HepG2 (cell line): ENCODE measurements at regions not wholly inside any gene's neighbourhood (a gene's known extent, or its start where the extent isn't known, plus 50 kb on each side); places are given as distances from the start of the nearest gene placed in this dataset.

ENCODE experiments used
- CBX2 ChIP-seq, 2 experiments: fragments of 200-600 bp in 1 of 2; sonication (generic); formaldehyde crosslinking in 1 of 2; IDR thresholded peaks; 2 replicates each; pipeline versions ENCODE4 v1.7.0 to v1.8.1; 2018 to 2022; ENCODE audit warnings: low read depth in 2 of 2, low read length in 1 of 2, mild to moderate bottlenecking in 1 of 2, missing genetic modification reagents in 1 of 2
- HBP1 ChIP-seq: IDR thresholded peaks from 2 replicates; pipeline ENCODE4 v1.6.1; 2016; ENCODE audit warnings: low read depth, control low read depth
- IRF2 ChIP-seq: IDR thresholded peaks from 2 replicates; pipeline ENCODE4 v1.6.1; 2018; ENCODE audit warnings: missing genetic modification reagents, missing compliant biosample characterization
- LRRFIP1 ChIP-seq: sonication (generic); formaldehyde crosslinking; conservative IDR thresholded peaks from 2 replicates; pipeline ENCODE4 v1.4.0; 2020; ENCODE audit warnings: missing genetic modification reagents
- NONO ChIP-seq, 2 experiments: fragments of 450-650 bp in 1 of 2; sonication (generic) in 1 of 2; formaldehyde crosslinking in 1 of 2; IDR thresholded peaks in 1 of 2; conservative IDR thresholded peaks in 1 of 2; 2 replicates each; pipeline versions ENCODE4 v1.6.1 to v1.8.0; 2017 to 2022; ENCODE audit warnings: mild to moderate bottlenecking in 1 of 2, missing genetic modification reagents in 1 of 2, moderate library complexity in 1 of 2
- POGZ ChIP-seq: sonication (generic); formaldehyde crosslinking; IDR thresholded peaks from 2 replicates; pipeline ENCODE4 v1.4.0; 2020; ENCODE audit warnings: mild to moderate bottlenecking, missing genetic modification reagents
- RAD21 ChIP-seq: fragments of 450-650 bp; formaldehyde crosslinking; IDR thresholded peaks from 2 replicates; pipeline ENCODE4 v1.5.0; 2020; ENCODE audit warnings: mild to moderate bottlenecking
- RELA ChIP-seq: sonication (generic); formaldehyde crosslinking; IDR thresholded peaks from 2 replicates; pipeline ENCODE4 v1.4.0; 2020; ENCODE audit warnings: missing genetic modification reagents
- SMARCC2 ChIP-seq: fragments of 450-650 bp; IDR thresholded peaks from 2 replicates; pipeline ENCODE4 v1.6.1; 2017; ENCODE audit warnings: antibody characterized with exemption, mild to moderate bottlenecking
- ZBTB44 ChIP-seq: sonication (generic); formaldehyde crosslinking; IDR thresholded peaks from 2 replicates; pipeline ENCODE4 v1.4.0; 2020; ENCODE audit warnings: missing genetic modification reagents
- ZBTB8A ChIP-seq: sonication (generic); formaldehyde crosslinking; IDR thresholded peaks from 2 replicates; pipeline ENCODE4 v1.4.0; 2020; ENCODE audit warnings: mild to moderate bottlenecking, low read depth, missing genetic modification reagents, borderline replicate concordance
- ZNF281 ChIP-seq: sonication (generic); formaldehyde crosslinking; IDR thresholded peaks from 2 replicates; pipeline ENCODE4 v1.4.0; 2020; ENCODE audit warnings: missing genetic modification reagents, borderline replicate concordance
- ZNF451 ChIP-seq: sonication (generic); formaldehyde crosslinking; IDR thresholded peaks from 2 replicates; pipeline ENCODE4 v1.5.0; 2020; ENCODE audit warnings: mild to moderate bottlenecking, missing genetic modification reagents
- ZNF619 ChIP-seq: sonication (generic); formaldehyde crosslinking; IDR thresholded peaks from 2 replicates; pipeline ENCODE4 v1.4.0; 2020; ENCODE audit warnings: mild to moderate bottlenecking, missing genetic modification reagents
- ZNF749 ChIP-seq: sonication (generic); formaldehyde crosslinking; IDR thresholded peaks from 2 replicates; pipeline ENCODE4 v1.8.0; 2022; ENCODE audit warnings: mild to moderate bottlenecking, missing genetic modification reagents, moderate library complexity, borderline replicate concordance
- ZNF83 ChIP-seq: sonication (generic); formaldehyde crosslinking; IDR thresholded peaks from 2 replicates; pipeline ENCODE4 v1.4.0; 2020; ENCODE audit warnings: missing genetic modification reagents, mild to moderate bottlenecking, borderline replicate concordance

GRCh38 chr20:50306478-50307423 lies 116.1 kb downstream of the CEBPB start (continued):
- TF ChIP-seq ZNF281 (no peak; the same call in 1 of the 2 replicates), NONO (IDR thresholded peaks at IDR 0.05) (no peak), NONO (CRISPR knock-in tag; conservative IDR thresholded peaks at IDR 0.05) (no peak), ZNF619 (no peak), RAD21 (peak; percentile 19; the same call in 1 of the 2 replicates), CBX2 (IDR thresholded peaks at IDR 0.05; ENCODE audit: low read depth, low read length) (no peak), CBX2 (CRISPR knock-in tag; IDR thresholded peaks at IDR 0.05; ENCODE audit: low read depth) (no peak; the same call in 1 of the 2 replicates), ZNF749 (0 out of 2 replicates have a peak, but pooled peaks have one; percentile 16), ZNF83 (CRISPR knock-in tag) (no peak; the same call in 1 of the 2 replicates), IRF2 (CRISPR knock-in tag) (peak; percentile 61; the same call in 1 of the 2 replicates), HBP1 (no peak), RELA (CRISPR knock-in tag) (no peak), ZBTB8A (CRISPR knock-in tag) (no peak), ZNF451 (CRISPR knock-in tag) (no peak), ZBTB44 (no peak), SMARCC2 (no peak), POGZ (CRISPR knock-in tag) (no peak), LRRFIP1 (no peak)
